ENCODE measurements at regions not wholly inside any gene's neighbourhood (a gene's known extent, or its start where the extent isn't known, plus 50 kb on each side); places are given as distances from the start of the nearest gene placed in this dataset.

DNA sequence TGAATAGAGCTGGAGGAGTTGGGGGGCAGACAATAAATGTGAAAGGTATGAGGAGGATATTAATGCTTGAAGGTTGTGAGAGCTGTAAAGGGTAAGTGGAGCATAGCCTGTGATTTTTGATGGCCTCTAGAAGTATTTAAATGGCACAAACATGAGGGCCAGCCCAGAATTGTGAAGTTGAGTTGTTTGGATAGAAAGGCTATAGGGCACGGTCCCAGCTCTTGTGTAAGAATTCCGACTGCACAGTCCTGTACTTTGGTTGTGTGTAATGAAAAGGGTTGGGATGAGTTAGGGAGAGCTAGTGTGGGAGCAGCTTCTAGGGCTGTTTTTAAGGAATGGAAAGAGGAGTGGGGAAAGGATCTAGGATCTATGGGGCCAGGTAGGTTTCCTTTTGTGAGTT lies 665.5 kb downstream of the USP25 start:
- peaks cover 7% of the 10 kb centered on the region for H3K27me3 Mint-ChIP-seq (ENCODE audit: unreplicated experiment)
- H3K4me1 Mint-ChIP-seq (ENCODE audit: low read depth, unreplicated experiment), result no peaks in the 10 kb centered on the region
- no peak for DNase-seq
- no peak overlapping the region for H3K4me3 Mint-ChIP-seq (ENCODE audit: unreplicated experiment)
- H3K36me3 Mint-ChIP-seq (ENCODE audit: unreplicated experiment), result no peaks in the 10 kb centered on the region
- TF ChIP-seq, protein P1, sequence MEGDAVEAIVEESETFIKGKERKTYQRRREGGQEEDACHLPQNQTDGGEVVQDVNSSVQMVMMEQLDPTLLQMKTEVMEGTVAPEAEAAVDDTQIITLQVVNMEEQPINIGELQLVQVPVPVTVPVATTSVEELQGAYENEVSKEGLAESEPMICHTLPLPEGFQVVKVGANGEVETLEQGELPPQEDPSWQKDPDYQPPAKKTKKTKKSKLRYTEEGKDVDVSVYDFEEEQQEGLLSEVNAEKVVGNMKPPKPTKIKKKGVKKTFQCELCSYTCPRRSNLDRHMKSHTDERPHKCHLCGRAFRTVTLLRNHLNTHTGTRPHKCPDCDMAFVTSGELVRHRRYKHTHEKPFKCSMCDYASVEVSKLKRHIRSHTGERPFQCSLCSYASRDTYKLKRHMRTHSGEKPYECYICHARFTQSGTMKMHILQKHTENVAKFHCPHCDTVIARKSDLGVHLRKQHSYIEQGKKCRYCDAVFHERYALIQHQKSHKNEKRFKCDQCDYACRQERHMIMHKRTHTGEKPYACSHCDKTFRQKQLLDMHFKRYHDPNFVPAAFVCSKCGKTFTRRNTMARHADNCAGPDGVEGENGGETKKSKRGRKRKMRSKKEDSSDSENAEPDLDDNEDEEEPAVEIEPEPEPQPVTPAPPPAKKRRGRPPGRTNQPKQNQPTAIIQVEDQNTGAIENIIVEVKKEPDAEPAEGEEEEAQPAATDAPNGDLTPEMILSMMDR (IDR thresholded peaks at IDR 0.05; ENCODE audit: partially characterized antibody, unreplicated experiment), result no peak
- H3K27ac Mint-ChIP-seq (ENCODE audit: unreplicated experiment), result no peak overlapping the region
- H3K9me3 Mint-ChIP-seq (ENCODE audit: unreplicated experiment), result no peaks in the 10 kb centered on the region

DNA sequence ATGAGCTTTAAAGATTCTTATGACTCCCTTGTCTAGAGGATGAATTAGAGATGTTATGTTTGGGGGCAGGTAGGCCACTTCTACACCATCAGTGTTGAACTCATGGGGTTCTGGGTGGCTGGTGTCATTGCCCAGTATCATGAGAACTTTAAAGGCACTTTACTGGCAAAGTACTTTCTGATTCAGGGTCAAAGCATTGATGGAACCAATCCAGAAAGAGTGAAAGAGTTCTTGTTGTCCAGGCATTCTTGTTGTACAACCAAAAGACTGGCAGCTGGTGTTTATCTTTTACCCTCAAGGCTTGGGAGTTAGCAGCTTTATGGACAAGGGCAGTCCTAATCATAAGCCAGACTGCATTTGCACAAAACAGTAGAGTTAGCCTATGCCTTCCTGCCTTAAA lies 673.0 kb downstream of the USP25 start:
- Mint-ChIP-seq H3K27ac (ENCODE audit: unreplicated experiment) (no peak overlapping the region), H3K9me3 (ENCODE audit: unreplicated experiment) (no peaks in the 10 kb centered on the region), H3K36me3 (ENCODE audit: unreplicated experiment) (no peaks in the 10 kb centered on the region)

DNA sequence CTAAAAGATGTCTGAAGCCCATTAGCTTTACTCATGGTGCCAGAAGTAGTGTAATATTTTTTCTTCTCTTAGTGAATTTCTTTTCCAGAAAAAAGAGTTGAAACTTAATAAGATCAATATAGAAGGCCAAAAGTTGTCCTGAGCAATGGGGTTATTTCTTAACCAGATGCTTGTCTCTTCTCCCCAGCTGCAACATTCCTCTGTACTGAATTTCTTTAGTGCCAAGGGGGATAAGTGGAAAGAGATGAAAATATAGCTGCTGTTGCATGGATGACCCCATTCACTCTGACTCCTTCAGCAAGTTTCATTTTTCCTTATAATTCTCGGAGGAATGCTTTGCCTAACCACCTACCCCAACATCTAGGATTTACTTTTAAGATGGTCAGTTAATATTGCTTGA lies 675.0 kb downstream of the USP25 start:
- no peaks in the 10 kb centered on the region for H3K9me3 Mint-ChIP-seq (ENCODE audit: unreplicated experiment)
- H3K27ac Mint-ChIP-seq (ENCODE audit: unreplicated experiment), result no peak overlapping the region
- DNase-seq, result no peak
- TF ChIP-seq, protein P1 (IDR thresholded peaks at IDR 0.05; ENCODE audit: partially characterized antibody, unreplicated experiment), result no peak
- no peaks in the 10 kb centered on the region for H3K36me3 Mint-ChIP-seq (ENCODE audit: unreplicated experiment)
- H3K4me3 Mint-ChIP-seq (ENCODE audit: unreplicated experiment), result no peak overlapping the region
- no peaks in the 10 kb centered on the region for H3K4me1 Mint-ChIP-seq (ENCODE audit: low read depth, unreplicated experiment)
- no peaks in the 10 kb centered on the region for H3K27me3 Mint-ChIP-seq (ENCODE audit: unreplicated experiment)

More for the DNA sequence above, 673.0 kb downstream of the USP25 start:
- H3K4me3 Mint-ChIP-seq (ENCODE audit: unreplicated experiment), result no peak overlapping the region
- no peaks in the 10 kb centered on the region for H3K4me1 Mint-ChIP-seq (ENCODE audit: low read depth, unreplicated experiment)
- DNase-seq, result no peak
- H3K27me3 Mint-ChIP-seq (ENCODE audit: unreplicated experiment), result peaks cover 2% of the 10 kb centered on the region
- TF ChIP-seq, protein P1 (IDR thresholded peaks at IDR 0.05; ENCODE audit: partially characterized antibody, unreplicated experiment), result no peak

DNA sequence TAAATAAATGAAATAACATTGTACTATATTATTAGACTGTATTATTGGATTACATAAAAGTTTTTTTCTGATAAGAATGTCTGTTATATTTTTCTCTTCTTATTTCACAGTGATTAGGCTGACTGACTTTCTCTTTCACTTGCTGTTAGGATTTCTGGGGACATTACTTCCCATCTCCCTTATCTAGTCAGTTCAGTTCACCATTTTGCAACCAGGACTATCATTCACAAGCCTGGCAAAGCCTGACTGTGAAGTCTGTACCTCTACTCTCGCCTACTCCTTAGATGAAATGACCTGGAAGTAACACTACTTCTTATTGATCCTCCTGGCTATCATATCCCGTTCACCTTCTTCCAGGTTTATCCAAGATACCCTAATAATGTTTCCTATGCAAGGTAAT lies 676.6 kb downstream of the USP25 start:
- peaks cover 1% of the 10 kb centered on the region for H3K9me3 Mint-ChIP-seq (ENCODE audit: unreplicated experiment)
- H3K36me3 Mint-ChIP-seq (ENCODE audit: unreplicated experiment), result no peaks in the 10 kb centered on the region
- no peak overlapping the region for H3K27ac Mint-ChIP-seq (ENCODE audit: unreplicated experiment)
- no peak for DNase-seq
- no peaks in the 10 kb centered on the region for H3K27me3 Mint-ChIP-seq (ENCODE audit: unreplicated experiment)
- no peak overlapping the region for H3K4me3 Mint-ChIP-seq (ENCODE audit: unreplicated experiment)
- TF ChIP-seq, protein P1 (IDR thresholded peaks at IDR 0.05; ENCODE audit: partially characterized antibody, unreplicated experiment), result no peak
- H3K4me1 Mint-ChIP-seq (ENCODE audit: low read depth, unreplicated experiment), result no peaks in the 10 kb centered on the region

DNA sequence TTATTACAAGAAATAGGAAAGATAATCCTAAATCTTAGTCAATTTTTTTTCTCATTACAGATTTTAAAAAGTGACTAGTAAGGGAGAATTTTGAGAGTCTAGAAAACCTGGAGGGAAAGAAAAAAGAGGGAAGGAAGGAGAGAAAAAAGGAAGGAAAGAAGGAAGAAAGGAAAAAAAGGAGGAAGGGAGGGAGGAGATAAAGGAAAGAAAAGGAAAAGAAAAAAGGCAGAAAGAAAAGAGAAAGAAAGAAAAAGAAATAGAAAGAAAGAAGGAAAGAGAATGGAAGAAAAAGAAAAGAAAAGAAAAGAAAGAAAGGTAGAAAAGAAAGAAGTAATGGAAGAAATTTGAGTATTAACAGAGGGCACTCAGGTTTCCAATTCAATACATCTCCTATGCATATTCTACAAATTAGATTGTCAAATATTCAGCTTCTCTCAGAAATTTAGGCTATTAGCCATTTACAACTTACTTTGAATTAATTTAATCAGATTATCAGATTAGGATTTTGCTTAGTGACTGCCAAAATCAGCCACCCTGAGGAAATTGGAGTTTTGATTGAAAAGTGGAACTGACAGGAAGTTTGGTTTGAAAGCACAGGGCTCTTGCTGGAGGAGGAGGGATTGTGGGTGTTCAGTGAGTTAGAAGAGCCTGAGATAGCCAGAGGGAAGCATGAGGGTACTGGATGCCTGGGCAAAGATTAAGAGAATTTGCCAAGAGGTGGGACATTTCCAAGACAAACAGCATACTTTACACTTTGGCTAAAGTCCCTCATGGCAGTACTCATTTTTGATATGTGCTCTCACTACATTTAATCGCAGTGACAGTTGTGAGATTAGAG lies 677.8 kb downstream of the USP25 start:
- no peak for DNase-seq
- no peaks in the 10 kb centered on the region for H3K27me3 Mint-ChIP-seq (ENCODE audit: unreplicated experiment)
- no peak overlapping the region for H3K4me3 Mint-ChIP-seq (ENCODE audit: unreplicated experiment)
- peaks cover 1% of the 10 kb centered on the region for H3K9me3 Mint-ChIP-seq (ENCODE audit: unreplicated experiment)
- H3K27ac Mint-ChIP-seq (ENCODE audit: unreplicated experiment), result no peak overlapping the region
- H3K4me1 Mint-ChIP-seq (ENCODE audit: low read depth, unreplicated experiment), result no peaks in the 10 kb centered on the region
- TF ChIP-seq, protein P1 (IDR thresholded peaks at IDR 0.05; ENCODE audit: partially characterized antibody, unreplicated experiment), result no peak
- no peaks in the 10 kb centered on the region for H3K36me3 Mint-ChIP-seq (ENCODE audit: unreplicated experiment)

Data from glutamatergic neuron (in vitro differentiated cells).